ENCODE measurements at regions not wholly inside any gene's neighbourhood (a gene's known extent, or its start where the extent isn't known, plus 50 kb on each side); places are given as distances from the start of the nearest gene placed in this dataset.

- in situ Hi-C loops (cut with HindIII; ENCODE audit: low sequenced_read_pairs) = no loop called here
- no peak overlapping the region for H3K4me3 ChIP-seq (ENCODE audit: low read depth, low read length)
- TF ChIP-seq, protein P1, sequence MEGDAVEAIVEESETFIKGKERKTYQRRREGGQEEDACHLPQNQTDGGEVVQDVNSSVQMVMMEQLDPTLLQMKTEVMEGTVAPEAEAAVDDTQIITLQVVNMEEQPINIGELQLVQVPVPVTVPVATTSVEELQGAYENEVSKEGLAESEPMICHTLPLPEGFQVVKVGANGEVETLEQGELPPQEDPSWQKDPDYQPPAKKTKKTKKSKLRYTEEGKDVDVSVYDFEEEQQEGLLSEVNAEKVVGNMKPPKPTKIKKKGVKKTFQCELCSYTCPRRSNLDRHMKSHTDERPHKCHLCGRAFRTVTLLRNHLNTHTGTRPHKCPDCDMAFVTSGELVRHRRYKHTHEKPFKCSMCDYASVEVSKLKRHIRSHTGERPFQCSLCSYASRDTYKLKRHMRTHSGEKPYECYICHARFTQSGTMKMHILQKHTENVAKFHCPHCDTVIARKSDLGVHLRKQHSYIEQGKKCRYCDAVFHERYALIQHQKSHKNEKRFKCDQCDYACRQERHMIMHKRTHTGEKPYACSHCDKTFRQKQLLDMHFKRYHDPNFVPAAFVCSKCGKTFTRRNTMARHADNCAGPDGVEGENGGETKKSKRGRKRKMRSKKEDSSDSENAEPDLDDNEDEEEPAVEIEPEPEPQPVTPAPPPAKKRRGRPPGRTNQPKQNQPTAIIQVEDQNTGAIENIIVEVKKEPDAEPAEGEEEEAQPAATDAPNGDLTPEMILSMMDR (IDR thresholded peaks at IDR 0.05; ENCODE audit: low read depth, low read length) = no peak
- DNase-seq (ENCODE audit: low read depth, low spot score) = no peak
Measured at GRCh38 chr14:22026527-22026926, 352.9 kb upstream of the OR4E1 start.

DNA sequence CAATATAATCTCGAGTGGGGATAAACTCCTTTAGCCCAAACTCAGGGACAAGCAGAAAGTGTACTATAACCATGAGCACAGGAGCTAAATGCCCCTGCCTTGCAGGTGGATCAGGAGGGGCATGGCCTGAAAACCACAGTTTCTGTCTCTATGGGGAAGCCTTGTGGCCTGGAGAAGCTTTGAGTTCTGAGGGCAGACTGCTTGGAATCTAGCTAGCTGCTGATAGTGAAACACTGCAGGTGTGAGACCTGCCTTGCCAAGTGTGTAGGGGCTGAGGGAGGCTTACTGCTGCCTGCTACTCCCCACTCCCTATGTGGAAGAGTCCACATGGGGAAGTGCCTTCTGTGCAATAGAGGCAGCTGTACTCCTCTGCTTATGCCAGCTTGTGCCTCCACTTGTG, 352.3 kb upstream of the OR4E1 start:
- in situ Hi-C loops (cut with HindIII; ENCODE audit: low sequenced_read_pairs) = no loop called here
- TF ChIP-seq, protein P1 (IDR thresholded peaks at IDR 0.05; ENCODE audit: low read depth, low read length) = no peak
- DNase-seq (ENCODE audit: low read depth, low spot score) = no peak
- no peak overlapping the region for H3K4me3 ChIP-seq (ENCODE audit: low read depth, low read length)

- in situ Hi-C loops (cut with HindIII; ENCODE audit: low sequenced_read_pairs) = no loop called here
- TF ChIP-seq, protein P1 (IDR thresholded peaks at IDR 0.05; ENCODE audit: low read depth, low read length) = no peak
- no peak overlapping the region for H3K4me3 ChIP-seq (ENCODE audit: low read depth, low read length)
- no peak for DNase-seq (ENCODE audit: low read depth, low spot score)
Measured at GRCh38 chr14:22024137-22024536, 350.5 kb upstream of the OR4E1 start.

DNA sequence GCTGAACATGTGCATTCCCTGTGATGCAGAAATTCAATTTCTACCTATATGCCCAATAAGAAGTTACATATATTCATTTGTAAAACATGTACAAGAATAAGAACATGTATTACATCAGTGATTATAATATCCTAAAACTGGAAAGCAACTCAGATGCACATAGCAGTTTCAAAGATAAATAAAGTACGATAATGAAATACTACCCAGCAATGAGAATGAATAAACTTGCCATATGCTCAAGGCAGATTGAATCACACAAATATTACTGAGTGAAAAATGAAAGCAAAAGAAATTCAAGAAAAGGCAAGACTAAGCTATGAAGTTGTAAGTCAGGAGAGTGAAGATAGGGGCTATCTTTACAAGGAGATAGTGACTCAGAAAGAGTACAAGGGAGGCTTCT, 345.3 kb upstream of the OR4E1 start:
- TF ChIP-seq, protein P1 (IDR thresholded peaks at IDR 0.05; ENCODE audit: low read depth, low read length) = no peak
- in situ Hi-C loops (cut with HindIII; ENCODE audit: low sequenced_read_pairs) = no loop called here
- no peak overlapping the region for H3K4me3 ChIP-seq (ENCODE audit: low read depth, low read length)
- DNase-seq (ENCODE audit: low read depth, low spot score) = no peak

- TF ChIP-seq, protein P1 (IDR thresholded peaks at IDR 0.05; ENCODE audit: low read depth, low read length) = no peak
- H3K4me3 ChIP-seq (ENCODE audit: low read depth, low read length) = no peak overlapping the region
- in situ Hi-C loops (cut with HindIII; ENCODE audit: low sequenced_read_pairs) = no loop called here
- no peak for DNase-seq (ENCODE audit: low read depth, low spot score)
Measured at GRCh38 chr14:22012452-22012851, 338.8 kb upstream of the OR4E1 start.

DNA sequence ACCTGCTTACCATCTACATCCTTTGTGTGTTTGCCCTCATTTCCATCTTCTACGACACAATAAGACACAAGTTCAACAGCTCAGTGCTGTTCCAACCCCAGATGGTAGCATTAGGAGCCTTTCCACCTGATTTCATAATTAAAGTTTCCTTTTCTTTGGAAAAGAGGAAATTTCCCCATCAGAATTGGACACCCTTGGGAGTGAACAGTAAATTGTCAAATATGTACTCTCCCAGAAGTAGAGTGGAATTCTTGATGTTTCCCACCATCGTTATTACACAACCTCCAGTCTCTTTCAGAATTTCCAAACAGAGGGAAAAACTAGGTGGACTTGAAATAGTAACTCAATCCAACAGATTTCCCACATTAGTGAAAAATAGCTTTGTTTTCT, 337.6 kb upstream of the OR4E1 start:
- TF ChIP-seq, protein P1 (IDR thresholded peaks at IDR 0.05; ENCODE audit: low read depth, low read length) = no peak
- DNase-seq (ENCODE audit: low read depth, low spot score) = no peak
- in situ Hi-C loops (cut with HindIII; ENCODE audit: low sequenced_read_pairs) = no loop called here

More for the DNA sequence above, 337.6 kb upstream of the OR4E1 start:
- no peak overlapping the region for H3K4me3 ChIP-seq (ENCODE audit: low read depth, low read length)

All from astrocyte of the spinal cord (primary cell).